Stomach (tissue), 8 donors: ENCODE measurements at regions not wholly inside any gene's neighbourhood (a gene's known extent, or its start where the extent isn't known, plus 50 kb on each side); places are given as distances from the start of the nearest gene placed in this dataset.
A peak's percentile ranks its signal among the peaks of the same experiment; 100 is the strongest.

Source experiments
- DNase-seq, 2 donors: peaks; one replicate each; pipeline versions ENCODE4 v3.0.0 to v3.0.0-alpha.2; 2013 to 2019
- H3K27ac ChIP-seq, 5 donors: fragments of 200-600 bp in 4 of 5; sonication (generic) in 4 of 5; one replicate each; pipeline ENCODE4 v1.5.1; 2013 to 2019; ENCODE audit warnings: mild to moderate bottlenecking in 1 of 5, moderate library complexity in 1 of 5
- H3K27me3 ChIP-seq, 3 donors: fragments of 200-600 bp; sonication (generic); one replicate each; pipeline ENCODE4 v1.5.1; 2017 to 2019; ENCODE audit warnings: mixed run types in 1 of 3
- H3K36me3 ChIP-seq, 4 donors: fragments of 200-600 bp; sonication (generic); 1 replicate in 3 of 4; 2 replicates in 1 of 4; pipeline ENCODE4 v1.5.1; 2016 to 2019
- H3K4me1 ChIP-seq, 4 donors: fragments of 200-600 bp; sonication (generic); one replicate each; pipeline ENCODE4 v1.5.1; 2016 to 2019
- H3K4me3 ChIP-seq, 4 donors: fragments of 200-600 bp; sonication (generic) in 3 of 4; one replicate each; pipeline ENCODE4 v1.5.1; 2016 to 2019; ENCODE audit warnings: mild to moderate bottlenecking in 1 of 4
- H3K9me3 ChIP-seq, 4 donors: fragments of 200-600 bp; sonication (generic); one replicate each; pipeline ENCODE4 v1.5.1; 2016 to 2019
- EP300 ChIP-seq: sonication (generic); formaldehyde crosslinking; IDR thresholded peaks from one replicate; pipeline ENCODE4 v1.6.1; 2017; ENCODE audit warnings: antibody characterized with exemption
- POLR2A ChIP-seq, 4 donors: fragments of 450-650 bp; IDR thresholded peaks; one replicate each; pipeline ENCODE4 v1.6.1; 2016; ENCODE audit warnings: antibody characterized with exemption in 4 of 4, control low read depth in 2 of 4, mild to moderate bottlenecking in 1 of 4, moderate library complexity in 1 of 4
- POLR2AphosphoS5 ChIP-seq, 3 donors: sonication (generic); formaldehyde crosslinking; IDR thresholded peaks; one replicate each; pipeline ENCODE4 v1.6.1; 2016; ENCODE audit warnings: antibody characterized with exemption in 3 of 3
- WGBS, 5 donors: extraction: QIAGEN DNeasy Blood & Tissue Kit in 3 of 5; methylation state at CpG; one replicate each; pipeline versions ENCODE4 v1.1.5 to v1.1.7; 2013 to 2018; 5-methylcytosine and 5-hydroxymethylcytosine counted together
- intact Hi-C: fragments of 100-400 bp; cut with DNase I; formaldehyde crosslinking; loops from one replicate; pipeline ENCODE4 v1.15.1; 2023; ENCODE audit warnings: low total_unique reads
- TF ChIP-seq, protein P1 (sequence below), 7 experiments: fragments of 450-650 bp in 4 of 7; fragments of 200-600 bp in 3 of 7; sonication (generic) in 3 of 7; IDR thresholded peaks; one replicate each; pipeline ENCODE4 v1.5.1; 2016 to 2019; ENCODE audit warnings: antibody characterized with exemption in 7 of 7, control low read depth in 2 of 7, mild to moderate bottlenecking in 1 of 7
- donor health status: healthy with polysubstance abuse.
- donor health status: Bipolar disorder and iron deficiency.
- donor health status: healthy.

- TF ChIP-seq POLR2AphosphoS5 (IDR thresholded peaks at IDR 0.05) (no peak), POLR2A (IDR thresholded peaks at IDR 0.05) (no peak), EP300 (no peak)
- TF ChIP-seq, protein P1, sequence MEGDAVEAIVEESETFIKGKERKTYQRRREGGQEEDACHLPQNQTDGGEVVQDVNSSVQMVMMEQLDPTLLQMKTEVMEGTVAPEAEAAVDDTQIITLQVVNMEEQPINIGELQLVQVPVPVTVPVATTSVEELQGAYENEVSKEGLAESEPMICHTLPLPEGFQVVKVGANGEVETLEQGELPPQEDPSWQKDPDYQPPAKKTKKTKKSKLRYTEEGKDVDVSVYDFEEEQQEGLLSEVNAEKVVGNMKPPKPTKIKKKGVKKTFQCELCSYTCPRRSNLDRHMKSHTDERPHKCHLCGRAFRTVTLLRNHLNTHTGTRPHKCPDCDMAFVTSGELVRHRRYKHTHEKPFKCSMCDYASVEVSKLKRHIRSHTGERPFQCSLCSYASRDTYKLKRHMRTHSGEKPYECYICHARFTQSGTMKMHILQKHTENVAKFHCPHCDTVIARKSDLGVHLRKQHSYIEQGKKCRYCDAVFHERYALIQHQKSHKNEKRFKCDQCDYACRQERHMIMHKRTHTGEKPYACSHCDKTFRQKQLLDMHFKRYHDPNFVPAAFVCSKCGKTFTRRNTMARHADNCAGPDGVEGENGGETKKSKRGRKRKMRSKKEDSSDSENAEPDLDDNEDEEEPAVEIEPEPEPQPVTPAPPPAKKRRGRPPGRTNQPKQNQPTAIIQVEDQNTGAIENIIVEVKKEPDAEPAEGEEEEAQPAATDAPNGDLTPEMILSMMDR (IDR thresholded peaks at IDR 0.05), result no peak
- Histone ChIP-seq H3K27ac (no peak overlapping the region), H3K4me3 (no peak overlapping the region), H3K4me1 (no peaks in the 10 kb centered on the region), H3K27me3 (no peaks in the 10 kb centered on the region), H3K36me3 (no peaks in the 10 kb centered on the region), H3K9me3 (no peaks in the 10 kb centered on the region)
- WGBS, 5 donors, result 48 to 68% (median 63%) methylated on average over 2 of the region's 2 CpGs
- no peak for DNase-seq
- intact Hi-C loops, result no loop called here
Observed at GRCh38 chr5:124895236-124895635, 148.8 kb upstream of the ZNF608 start.

DNA sequence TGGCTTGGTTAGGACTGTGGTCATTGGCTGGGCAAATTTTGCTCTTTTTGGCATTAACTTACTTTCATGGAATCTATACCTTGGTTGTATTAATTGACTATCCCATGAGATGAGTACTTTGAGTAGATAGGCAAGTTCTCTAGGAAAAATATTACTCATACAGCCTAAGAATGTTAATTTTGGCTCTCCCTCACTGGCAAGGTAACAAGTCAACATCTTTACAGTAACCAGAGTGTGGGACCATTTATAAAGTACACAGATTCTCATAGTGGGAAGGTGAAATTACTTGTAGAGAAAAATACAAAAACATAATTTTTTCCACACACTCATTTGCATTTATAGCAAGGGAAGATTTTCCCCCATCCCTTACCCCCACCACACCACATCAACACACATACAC, 154.6 kb upstream of the ZNF608 start:
- no peaks in the 10 kb centered on the region for H3K27me3 ChIP-seq
- TF ChIP-seq POLR2AphosphoS5 (IDR thresholded peaks at IDR 0.05) (no peak), POLR2A (IDR thresholded peaks at IDR 0.05) (no peak)
- no peaks in the 10 kb centered on the region for H3K36me3 ChIP-seq
- DNase-seq, result no peak
- no peak overlapping the region for H3K4me3 ChIP-seq
- intact Hi-C loops, result no loop called here
- H3K4me1 ChIP-seq, result peaks cover 5 to 21% (median 13%) of the 10 kb centered on the region in 4 donors
- no peak overlapping the region for H3K27ac ChIP-seq
- H3K9me3 ChIP-seq, result no peaks in the 10 kb centered on the region

DNA sequence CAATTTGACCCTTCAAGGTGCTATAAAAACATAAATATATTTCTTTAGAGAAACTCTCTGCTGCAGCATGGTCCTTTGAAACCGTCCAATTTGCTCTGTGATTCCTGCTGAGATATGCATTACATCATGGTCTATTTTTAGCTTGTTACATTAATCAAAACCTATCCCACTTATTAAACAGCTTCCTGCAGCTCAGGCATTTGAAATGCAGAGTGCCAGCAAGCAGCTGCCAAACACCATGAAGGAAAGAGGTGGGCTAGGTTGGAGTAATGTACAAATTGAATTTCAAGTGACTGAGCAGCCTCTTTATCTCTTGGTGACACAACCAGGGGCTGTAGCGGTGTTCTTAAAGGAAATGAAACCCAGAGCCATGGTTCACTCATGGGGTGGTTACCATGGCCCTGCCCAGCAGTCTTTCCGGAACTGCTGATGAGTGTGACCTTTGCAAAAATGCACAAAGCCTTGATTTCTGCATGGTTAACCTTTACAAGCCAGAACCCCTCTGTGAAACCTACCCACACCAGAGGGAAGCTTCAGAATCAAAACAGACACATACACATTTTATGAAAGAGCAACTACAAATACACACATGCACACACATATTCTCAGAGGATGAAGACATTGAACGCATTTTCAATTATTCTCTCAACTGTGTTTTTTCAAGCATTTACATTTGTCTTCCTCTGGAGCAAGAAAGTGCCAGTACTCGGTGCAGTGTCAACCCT, 155.8 kb upstream of the ZNF608 start:
- no peaks in the 10 kb centered on the region for H3K9me3 ChIP-seq
- peak overlapping the region in 3 of 5 donors; percentile 42 to 48 (median 42) for H3K27ac ChIP-seq
- H3K27me3 ChIP-seq, result no peaks in the 10 kb centered on the region
- DNase-seq, result peak in 1 of 2 donors; percentile 79
- no peak for TF ChIP-seq POLR2AphosphoS5 (IDR thresholded peaks at IDR 0.05)
- TF ChIP-seq, protein P1 (IDR thresholded peaks at IDR 0.05), result no peak
- TF ChIP-seq POLR2A (IDR thresholded peaks at IDR 0.05), result no peak
- TF ChIP-seq EP300, result no peak
- H3K36me3 ChIP-seq, result no peaks in the 10 kb centered on the region
- no peak overlapping the region for H3K4me3 ChIP-seq
- WGBS, 5 donors, result 26 to 34% (median 34%) methylated on average over 5 of the region's 5 CpGs
- intact Hi-C loops, result no loop called here
- peaks cover 17 to 33% (median 25%) of the 10 kb centered on the region in 4 donors for H3K4me1 ChIP-seq

- H3K27me3 ChIP-seq, result no peaks in the 10 kb centered on the region
- H3K36me3 ChIP-seq, result no peaks in the 10 kb centered on the region
- TF ChIP-seq POLR2AphosphoS5 (IDR thresholded peaks at IDR 0.05) (no peak), POLR2A (IDR thresholded peaks at IDR 0.05) (no peak), EP300 (no peak)
- TF ChIP-seq, protein P1 (IDR thresholded peaks at IDR 0.05), result no peak
- no peaks in the 10 kb centered on the region for H3K9me3 ChIP-seq
- no peak for DNase-seq
- no peak overlapping the region for H3K4me3 ChIP-seq
- H3K27ac ChIP-seq, result peak overlapping the region in 3 of 5 donors; percentile 75 to 84 (median 77)
- intact Hi-C loops, result no loop called here
- peaks cover 24 to 63% (median 45%) of the 10 kb centered on the region in 4 donors for H3K4me1 ChIP-seq
- WGBS, 5 donors, result 62 to 81% (median 78%) methylated on average over 2 of the region's 2 CpGs
Observed at GRCh38 chr5:124905256-124906130, 159.1 kb upstream of the ZNF608 start.
